AG04449 (cell line): ENCODE measurements at regions not wholly inside any gene's neighbourhood (a gene's known extent, or its start where the extent isn't known, plus 50 kb on each side); places are given as distances from the start of the nearest gene placed in this dataset.

Experiments
- CTCF ChIA-PET: fragments of 350-600 bp; formaldehyde crosslinking; extraction: SDS; loops from one replicate; lab custom pipeline; 2021; ENCODE audit warnings: antibody characterized with exemption; lab: Yijun Ruan, JAX
- POLR2A ChIA-PET: fragments of 400-600, 350-600 bp; formaldehyde crosslinking; extraction: SDS; loops from one replicate; lab custom pipeline; 2020; ENCODE audit warnings: antibody characterized with exemption, inconsistent platforms; lab: Yijun Ruan, JAX
- DNase-seq: peaks from one replicate; pipeline ENCODE4 v3.0.0-alpha.2; 2010; ENCODE audit warnings: low read depth, low spot score
- H3K4me3 ChIP-seq: 2 replicates; pipeline ENCODE4 v1.5.1; 2011; ENCODE audit warnings: low read depth, mild to moderate bottlenecking, control low read depth, low read length
- CTCF ChIP-seq: IDR thresholded peaks from one replicate; pipeline ENCODE4 v1.5.1; 2011; ENCODE audit warnings: mild to moderate bottlenecking, moderate library complexity, low read length, control low read depth, inconsistent platforms; ENCODE audit not compliant: insufficient read depth; ENCODE audit errors: missing control alignments

GRCh38 chr5:155905364-155905763, 421.6 kb upstream of the SGCD start:
- CTCF ChIA-PET = no interaction called here
- DNase-seq = no peak
- H3K4me3 ChIP-seq = no peak overlapping the region
- TF ChIP-seq CTCF = no peak
- POLR2A ChIA-PET = no interaction called here

GRCh38 chr5:155906046-155906445, 420.9 kb upstream of the SGCD start:
- CTCF ChIA-PET = interaction anchor here (1.1 to 1.3 kb wide), 2 partner anchors 9 to 117 kb away, joined by 4 to 8 read pairs; no protein-coding TSS in a partner anchor
- H3K4me3 ChIP-seq = no peak overlapping the region
- DNase-seq = no peak
- POLR2A ChIA-PET = no interaction called here
- TF ChIP-seq CTCF = no peak

- no peak for DNase-seq
- no peak for TF ChIP-seq CTCF
- H3K4me3 ChIP-seq = no peak overlapping the region
- ChIA-PET POLR2A (no interaction called here), CTCF (interaction anchor here (1.1 kb wide), 1 partner anchor 19 kb away, joined by 3 read pairs; no protein-coding TSS in a partner anchor)
Measured at GRCh38 chr5:155908543-155908942, 418.4 kb upstream of the SGCD start.

GRCh38 chr5:155912291-155912690, 414.7 kb upstream of the SGCD start:
- no peak for TF ChIP-seq CTCF
- ChIA-PET CTCF (no interaction called here), POLR2A (no interaction called here)
- no peak overlapping the region for H3K4me3 ChIP-seq
- no peak for DNase-seq

GRCh38 chr5:155914766-155915165, 412.2 kb upstream of the SGCD start:
- DNase-seq = no peak
- no peak overlapping the region for H3K4me3 ChIP-seq
- no peak for TF ChIP-seq CTCF
- ChIA-PET POLR2A (no interaction called here), CTCF (interaction anchor here (1.0 to 2.2 kb wide), 2 partner anchors 8 to 81 kb away, joined by 3 to 8 read pairs; no protein-coding TSS in a partner anchor)

GRCh38 chr5:155915601-155916000, 411.4 kb upstream of the SGCD start:
- no peak for TF ChIP-seq CTCF
- ChIA-PET CTCF (interaction anchor here (1.0 to 2.2 kb wide), 3 partner anchors 9 to 82 kb away, joined by 3 to 8 read pairs (median 3); no protein-coding TSS in a partner anchor), POLR2A (no interaction called here)
- no peak overlapping the region for H3K4me3 ChIP-seq
- DNase-seq = no peak
